SU-DHL-6 (cell line): ENCODE measurements at regions not wholly inside any gene's neighbourhood (a gene's known extent, or its start where the extent isn't known, plus 50 kb on each side); places are given as distances from the start of the nearest gene placed in this dataset.

Experiments used
- EZH2phosphoT487 ChIP-seq: fragments of 200-600 bp; sonication (generic), shearing (Covaris generic); conservative IDR thresholded peaks from 2 replicates; pipeline ENCODE4 v1.6.1; 2018; ENCODE audit warnings: mild to moderate bottlenecking, antibody characterized with exemption, low read length, moderate library complexity, mixed read lengths
- TF ChIP-seq, protein P1 (sequence below): fragments of 200-600 bp; sonication (generic); IDR thresholded peaks from one replicate; pipeline ENCODE4 v1.5.1; 2017; ENCODE audit warnings: antibody characterized with exemption, mild to moderate bottlenecking, low read length, moderate library complexity; ENCODE audit not compliant: insufficient read depth, poor library complexity, severe bottlenecking

GRCh38 chr3:176590722-176591121 lies 606.6 kb downstream of the TBL1XR1 start:
- TF ChIP-seq, protein P1, sequence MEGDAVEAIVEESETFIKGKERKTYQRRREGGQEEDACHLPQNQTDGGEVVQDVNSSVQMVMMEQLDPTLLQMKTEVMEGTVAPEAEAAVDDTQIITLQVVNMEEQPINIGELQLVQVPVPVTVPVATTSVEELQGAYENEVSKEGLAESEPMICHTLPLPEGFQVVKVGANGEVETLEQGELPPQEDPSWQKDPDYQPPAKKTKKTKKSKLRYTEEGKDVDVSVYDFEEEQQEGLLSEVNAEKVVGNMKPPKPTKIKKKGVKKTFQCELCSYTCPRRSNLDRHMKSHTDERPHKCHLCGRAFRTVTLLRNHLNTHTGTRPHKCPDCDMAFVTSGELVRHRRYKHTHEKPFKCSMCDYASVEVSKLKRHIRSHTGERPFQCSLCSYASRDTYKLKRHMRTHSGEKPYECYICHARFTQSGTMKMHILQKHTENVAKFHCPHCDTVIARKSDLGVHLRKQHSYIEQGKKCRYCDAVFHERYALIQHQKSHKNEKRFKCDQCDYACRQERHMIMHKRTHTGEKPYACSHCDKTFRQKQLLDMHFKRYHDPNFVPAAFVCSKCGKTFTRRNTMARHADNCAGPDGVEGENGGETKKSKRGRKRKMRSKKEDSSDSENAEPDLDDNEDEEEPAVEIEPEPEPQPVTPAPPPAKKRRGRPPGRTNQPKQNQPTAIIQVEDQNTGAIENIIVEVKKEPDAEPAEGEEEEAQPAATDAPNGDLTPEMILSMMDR = no peak
- no peak for TF ChIP-seq EZH2phosphoT487
